Hepatocyte (in vitro differentiated cells): ENCODE measurements at regions not wholly inside any gene's neighbourhood (a gene's known extent, or its start where the extent isn't known, plus 50 kb on each side); places are given as distances from the start of the nearest gene placed in this dataset.

Experiments used
- DNase-seq: peaks from one replicate; pipeline ENCODE4 v3.0.0-alpha.2; 2016; ENCODE audit warnings: low spot score
- H2AFZ ChIP-seq: fragments of 200-600 bp; sonication (generic); 2 replicates; pipeline ENCODE4 v1.6.0; 2016; ENCODE audit warnings: antibody characterized with exemption, mild to moderate bottlenecking
- H3K27ac ChIP-seq: fragments of 200-600 bp; sonication (generic); 2 replicates; pipeline ENCODE4 v1.5.1; 2016; ENCODE audit warnings: mild to moderate bottlenecking
- H3K27me3 ChIP-seq: fragments of 200-600 bp; sonication (generic); 2 replicates; pipeline ENCODE4 v1.6.1; 2016
- H3K36me3 ChIP-seq: fragments of 200-600 bp; sonication (generic); replicated peaks from 2 replicates; pipeline ENCODE4 v1.5.1; 2016; ENCODE audit warnings: low read depth; ENCODE audit not compliant: insufficient read depth
- H3K4me1 ChIP-seq: fragments of 200-600 bp; sonication (generic); 2 replicates; pipeline ENCODE4 v1.5.1; 2016; ENCODE audit warnings: mild to moderate bottlenecking, moderate library complexity; ENCODE audit not compliant: insufficient read depth
- H3K4me2 ChIP-seq: fragments of 200-600 bp; sonication (generic); 2 replicates; pipeline ENCODE4 v1.6.0; 2016
- H3K4me3 ChIP-seq: fragments of 200-600 bp; sonication (generic); 2 replicates; pipeline ENCODE4 v1.5.1; 2016; ENCODE audit warnings: mild to moderate bottlenecking
- H3K79me2 ChIP-seq: fragments of 200-600 bp; sonication (generic); 2 replicates; pipeline ENCODE4 v1.6.0; 2017; ENCODE audit warnings: mild to moderate bottlenecking
- H3K9me2 ChIP-seq: fragments of 200-600 bp; sonication (generic); replicated peaks from 2 replicates; pipeline ENCODE4 v1.6.0; 2017; ENCODE audit warnings: mild to moderate bottlenecking; ENCODE audit not compliant: insufficient read depth
- H3K9me3 ChIP-seq: fragments of 200-600 bp; sonication (generic); 2 replicates; pipeline ENCODE4 v1.5.1; 2016; ENCODE audit warnings: low read depth, mild to moderate bottlenecking
- H4K20me1 ChIP-seq: fragments of 200-600 bp; sonication (generic); 2 replicates; pipeline ENCODE4 v1.6.0; 2016; ENCODE audit warnings: mild to moderate bottlenecking; ENCODE audit not compliant: insufficient read depth, poor library complexity, severe bottlenecking
- EZH2 ChIP-seq: fragments of 200-600 bp; sonication (generic); IDR thresholded peaks from 2 replicates; pipeline ENCODE4 v1.6.1; 2016; ENCODE audit warnings: antibody characterized with exemption, mild to moderate bottlenecking, borderline replicate concordance
- EZH2phosphoT487 ChIP-seq: fragments of 200-600 bp; sonication (generic); IDR thresholded peaks from one replicate; pipeline ENCODE4 v1.6.1; 2018; ENCODE audit warnings: antibody characterized with exemption, mild to moderate bottlenecking, low read depth, moderate library complexity; ENCODE audit not compliant: unreplicated experiment, severe bottlenecking
- WGBS: methylation state at CpG from one replicate; pipeline ENCODE4 v1.1.6; 2016; ENCODE audit warnings: low lambda C conversion rate; ENCODE audit errors: missing lambda C conversion rate; 5-methylcytosine and 5-hydroxymethylcytosine counted together
- TF ChIP-seq, protein P1 (sequence below): fragments of 200-600 bp; sonication (generic); IDR thresholded peaks from 2 replicates; pipeline ENCODE4 v1.5.1; 2016; ENCODE audit warnings: antibody characterized with exemption, mild to moderate bottlenecking; ENCODE audit not compliant: poor library complexity

DNA sequence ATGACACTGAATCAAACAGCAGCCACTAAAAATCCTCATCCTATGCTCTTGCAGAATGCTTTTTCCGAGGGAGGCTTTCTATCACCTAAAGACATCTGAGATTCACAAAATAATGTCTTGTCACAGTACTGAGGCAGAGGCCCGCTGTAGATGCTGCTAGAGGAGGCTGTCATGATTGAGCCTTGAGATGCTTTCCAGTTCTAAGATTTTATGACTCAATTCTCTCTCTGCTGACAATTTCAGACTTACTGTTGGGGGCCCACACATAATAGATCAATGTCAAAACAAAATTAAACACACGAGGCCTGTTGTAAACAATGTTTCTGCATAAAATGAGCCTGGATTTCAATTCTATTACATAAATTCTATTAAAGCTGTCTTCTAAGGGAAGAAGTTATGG is 132.7 kb upstream of the ARL4C start:
- no peak overlapping the region for H3K4me2 ChIP-seq
- peaks cover 32% of the 10 kb centered on the region for H3K4me1 ChIP-seq
- H3K9me2 ChIP-seq, result no peaks in the 10 kb centered on the region
- no peak for DNase-seq
- TF ChIP-seq EZH2phosphoT487 (no peak), EZH2 (no peak)
- TF ChIP-seq, protein P1, sequence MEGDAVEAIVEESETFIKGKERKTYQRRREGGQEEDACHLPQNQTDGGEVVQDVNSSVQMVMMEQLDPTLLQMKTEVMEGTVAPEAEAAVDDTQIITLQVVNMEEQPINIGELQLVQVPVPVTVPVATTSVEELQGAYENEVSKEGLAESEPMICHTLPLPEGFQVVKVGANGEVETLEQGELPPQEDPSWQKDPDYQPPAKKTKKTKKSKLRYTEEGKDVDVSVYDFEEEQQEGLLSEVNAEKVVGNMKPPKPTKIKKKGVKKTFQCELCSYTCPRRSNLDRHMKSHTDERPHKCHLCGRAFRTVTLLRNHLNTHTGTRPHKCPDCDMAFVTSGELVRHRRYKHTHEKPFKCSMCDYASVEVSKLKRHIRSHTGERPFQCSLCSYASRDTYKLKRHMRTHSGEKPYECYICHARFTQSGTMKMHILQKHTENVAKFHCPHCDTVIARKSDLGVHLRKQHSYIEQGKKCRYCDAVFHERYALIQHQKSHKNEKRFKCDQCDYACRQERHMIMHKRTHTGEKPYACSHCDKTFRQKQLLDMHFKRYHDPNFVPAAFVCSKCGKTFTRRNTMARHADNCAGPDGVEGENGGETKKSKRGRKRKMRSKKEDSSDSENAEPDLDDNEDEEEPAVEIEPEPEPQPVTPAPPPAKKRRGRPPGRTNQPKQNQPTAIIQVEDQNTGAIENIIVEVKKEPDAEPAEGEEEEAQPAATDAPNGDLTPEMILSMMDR, result no peak
- WGBS, result 38% methylated on average over 3 of the region's 3 CpGs
- H3K36me3 ChIP-seq, result no peaks in the 10 kb centered on the region
- H4K20me1 ChIP-seq, result no peaks in the 10 kb centered on the region
- no peak overlapping the region for H3K27ac ChIP-seq
- no peaks in the 10 kb centered on the region for H3K9me3 ChIP-seq
- H3K27me3 ChIP-seq, result no peaks in the 10 kb centered on the region
- H2AFZ ChIP-seq, result no peak overlapping the region
- no peaks in the 10 kb centered on the region for H3K79me2 ChIP-seq
- H3K4me3 ChIP-seq, result no peak overlapping the region

DNA sequence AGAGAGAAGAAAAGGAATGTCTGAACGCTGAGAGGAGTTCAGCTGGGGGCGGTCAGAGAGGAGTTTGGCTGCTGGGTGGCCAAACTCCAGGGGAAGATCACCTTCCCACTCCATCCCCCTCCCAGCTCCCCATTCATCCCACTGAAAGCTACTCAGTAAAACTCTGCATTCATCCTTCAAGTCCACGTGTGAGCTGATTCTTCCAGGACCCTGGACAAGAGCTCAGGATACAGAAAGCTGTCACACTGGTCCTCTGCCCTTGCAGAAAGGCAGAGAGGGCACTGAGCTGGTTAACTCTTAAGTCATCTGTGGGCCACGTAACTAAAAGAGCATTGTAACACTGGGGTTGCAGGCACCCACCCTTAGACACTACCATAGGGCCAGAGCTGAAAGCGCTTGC is 132.1 kb upstream of the ARL4C start:
- Histone ChIP-seq H3K4me2 (no peak overlapping the region), H3K27ac (no peak overlapping the region), H3K4me1 (peaks cover 32% of the 10 kb centered on the region), H2AFZ (no peak overlapping the region), H4K20me1 (no peaks in the 10 kb centered on the region), H3K9me2 (no peaks in the 10 kb centered on the region), H3K36me3 (no peaks in the 10 kb centered on the region), H3K27me3 (no peaks in the 10 kb centered on the region), H3K9me3 (no peaks in the 10 kb centered on the region), H3K79me2 (no peaks in the 10 kb centered on the region), H3K4me3 (no peak overlapping the region)
- 82% methylated on average over 5 of the region's 5 CpGs for WGBS
- no peak for DNase-seq
- TF ChIP-seq EZH2phosphoT487 (no peak), EZH2 (no peak)
- TF ChIP-seq, protein P1, result no peak

DNA sequence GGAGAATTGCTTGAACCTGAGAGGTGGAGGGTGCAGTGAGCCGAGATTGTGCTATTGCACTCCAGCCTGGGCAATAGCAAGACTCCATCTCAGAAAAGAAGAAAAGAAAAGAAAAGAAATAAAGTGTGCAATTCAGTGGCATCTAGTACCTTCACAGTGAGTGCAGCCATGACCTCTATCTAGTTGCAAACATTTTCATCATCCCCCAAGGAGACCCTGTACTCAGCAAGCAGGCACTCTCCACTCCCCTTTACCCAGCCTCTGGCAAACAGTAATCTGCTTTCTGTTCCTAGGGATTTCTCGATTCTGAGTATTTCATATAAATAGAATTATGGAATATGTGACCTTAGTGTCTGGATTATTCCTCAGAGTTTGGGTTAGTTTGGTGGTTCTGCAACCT is 130.4 kb upstream of the ARL4C start:
- no peak for TF ChIP-seq EZH2
- TF ChIP-seq EZH2phosphoT487, result no peak
- TF ChIP-seq, protein P1, result no peak
- 96% methylated on average over 2 of the region's 2 CpGs for WGBS
- DNase-seq, result no peak

DNA sequence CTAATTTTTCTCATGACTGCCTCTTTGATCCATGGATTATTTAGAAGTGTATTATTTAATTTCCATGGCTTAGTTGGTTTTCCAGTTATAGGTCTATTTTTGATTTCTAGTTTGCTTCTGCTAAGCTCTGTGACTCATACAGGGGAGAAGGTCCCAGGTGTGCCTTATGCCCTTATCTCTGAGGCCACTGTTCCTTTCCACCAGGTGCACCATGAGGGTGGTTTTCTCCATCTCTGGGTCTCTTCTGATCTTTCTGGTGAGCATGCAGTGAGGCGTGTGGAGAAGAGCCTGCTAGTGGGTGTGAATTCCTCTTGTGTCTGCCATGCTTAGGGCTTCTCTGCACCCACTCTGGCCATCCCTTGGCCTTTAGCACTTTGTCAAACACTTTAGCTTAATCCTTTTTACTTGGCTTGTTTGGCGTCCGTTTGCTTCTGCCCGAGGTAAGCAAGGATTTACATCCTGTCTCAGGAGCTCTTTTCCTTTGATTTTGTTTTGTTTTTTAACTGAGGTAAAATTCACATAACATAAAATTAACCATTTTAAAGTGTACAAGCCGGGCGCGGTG is 129.8 kb upstream of the ARL4C start:
- Histone ChIP-seq H3K27me3 (no peaks in the 10 kb centered on the region), H3K79me2 (no peaks in the 10 kb centered on the region), H3K4me2 (no peak overlapping the region), H2AFZ (no peak overlapping the region), H3K36me3 (no peaks in the 10 kb centered on the region), H3K9me3 (no peaks in the 10 kb centered on the region), H3K4me3 (no peak overlapping the region), H4K20me1 (no peaks in the 10 kb centered on the region), H3K9me2 (no peaks in the 10 kb centered on the region), H3K4me1 (peaks cover 24% of the 10 kb centered on the region), H3K27ac (no peak overlapping the region)
- WGBS, result 80% methylated on average over 7 of the region's 7 CpGs
- no peak for DNase-seq
- no peak for TF ChIP-seq EZH2
- no peak for TF ChIP-seq EZH2phosphoT487
- TF ChIP-seq, protein P1, result no peak

More for the DNA sequence above, 130.4 kb upstream of the ARL4C start:
- H3K36me3 ChIP-seq, result no peaks in the 10 kb centered on the region
- H3K4me1 ChIP-seq, result peaks cover 30% of the 10 kb centered on the region
- no peak overlapping the region for H3K4me2 ChIP-seq
- no peaks in the 10 kb centered on the region for H3K9me3 ChIP-seq
- H3K27me3 ChIP-seq, result no peaks in the 10 kb centered on the region
- no peak overlapping the region for H3K27ac ChIP-seq
- H3K9me2 ChIP-seq, result no peaks in the 10 kb centered on the region
- no peak overlapping the region for H2AFZ ChIP-seq
- no peaks in the 10 kb centered on the region for H4K20me1 ChIP-seq
- H3K79me2 ChIP-seq, result no peaks in the 10 kb centered on the region
- H3K4me3 ChIP-seq, result no peak overlapping the region
